ENCODE measurements at regions not wholly inside any gene's neighbourhood (a gene's known extent, or its start where the extent isn't known, plus 50 kb on each side); places are given as distances from the start of the nearest gene placed in this dataset.

DNA sequence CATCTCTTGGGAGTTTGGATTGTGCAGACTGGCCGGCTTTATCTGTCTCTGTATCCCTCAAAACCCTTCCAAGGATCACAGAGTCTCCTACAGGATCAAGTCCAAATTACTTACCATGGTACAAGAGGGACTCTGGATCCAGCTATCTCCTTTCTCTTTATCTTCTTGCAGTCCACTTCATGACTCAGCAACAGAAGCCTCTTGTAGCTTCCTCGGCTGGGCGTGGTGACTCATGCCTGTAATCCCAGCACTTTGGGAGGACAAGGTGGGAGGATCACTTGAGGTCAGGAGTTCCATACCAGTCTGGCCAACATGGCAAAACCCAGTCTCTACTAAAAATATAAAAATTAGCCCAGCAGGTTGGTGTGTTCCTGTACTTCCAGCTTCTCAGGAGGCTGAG lies 189.7 kb downstream of the BCAT1 start:
- peak; percentile 48 for DNase-seq (ENCODE audit: low read depth)

DNA sequence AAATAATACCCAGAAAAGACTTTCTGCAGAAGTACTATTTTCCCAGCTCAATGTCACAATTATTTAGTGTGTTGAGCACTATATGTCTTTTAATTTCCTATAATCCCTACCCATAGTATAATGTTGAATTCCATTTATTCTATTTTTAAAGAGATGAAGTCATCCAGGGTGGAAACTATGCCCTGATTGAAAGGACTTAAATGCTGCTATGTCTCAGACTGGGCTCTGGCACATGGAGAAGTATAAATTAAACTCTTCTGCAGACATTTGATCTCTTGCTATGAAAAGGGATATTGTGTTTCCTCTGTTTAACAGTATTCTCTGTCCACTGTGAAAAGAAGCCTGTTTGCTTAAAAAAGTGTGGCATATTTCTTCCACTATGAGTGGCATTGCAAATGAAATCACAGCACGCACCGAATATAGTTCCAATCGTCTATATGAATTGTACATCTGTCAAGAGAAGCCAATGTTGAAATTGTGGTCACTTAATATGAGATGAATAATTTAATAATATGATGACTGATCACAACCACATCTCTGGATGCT lies 192.3 kb downstream of the BCAT1 start:
- DNase-seq (ENCODE audit: low read depth), result no peak

DNA sequence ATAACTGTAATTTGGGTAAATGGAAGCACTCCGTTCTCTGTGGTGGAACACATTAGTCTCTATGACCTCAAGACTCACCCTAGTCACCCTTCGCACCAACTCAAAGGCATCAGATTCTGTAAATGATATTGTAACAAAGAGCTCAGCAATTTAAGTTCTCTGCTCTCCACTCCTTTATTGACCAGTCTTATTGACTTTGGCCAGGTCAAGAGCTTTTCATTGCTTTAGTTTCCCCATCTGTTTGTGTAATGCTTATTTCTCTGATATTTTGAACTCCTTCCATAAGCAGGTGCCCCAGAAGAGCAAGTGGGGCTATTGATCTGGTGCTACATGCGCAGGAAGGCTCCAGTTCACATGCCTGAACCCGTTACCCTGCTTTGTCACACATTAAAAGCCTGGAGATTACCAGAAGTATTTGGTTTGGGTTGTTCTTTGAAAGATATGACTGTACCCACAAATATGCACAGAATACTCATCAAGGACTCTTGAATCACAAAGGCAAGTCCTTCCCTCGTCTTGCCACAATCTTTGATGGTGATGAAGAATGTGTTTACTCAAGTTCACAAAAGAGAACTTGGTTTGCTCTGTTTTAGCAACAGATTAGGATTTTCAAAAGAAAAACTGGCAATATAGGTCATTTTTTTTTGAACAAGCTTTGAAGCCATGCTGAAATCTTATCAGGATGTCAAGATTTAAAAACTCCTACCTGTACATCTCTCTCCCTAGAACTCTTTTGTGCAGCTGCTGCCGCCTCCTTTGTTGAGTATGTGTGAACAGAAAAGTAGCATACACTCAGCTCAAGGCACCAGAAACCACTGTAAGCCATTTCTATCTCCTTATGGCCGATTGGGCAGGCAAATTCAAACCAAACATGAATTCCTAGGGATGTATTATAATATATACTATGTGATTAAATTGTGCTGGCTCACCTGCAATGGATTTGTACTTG lies 193.9 kb downstream of the BCAT1 start:
- peak; percentile 85 for DNase-seq (ENCODE audit: low read depth)

DNA sequence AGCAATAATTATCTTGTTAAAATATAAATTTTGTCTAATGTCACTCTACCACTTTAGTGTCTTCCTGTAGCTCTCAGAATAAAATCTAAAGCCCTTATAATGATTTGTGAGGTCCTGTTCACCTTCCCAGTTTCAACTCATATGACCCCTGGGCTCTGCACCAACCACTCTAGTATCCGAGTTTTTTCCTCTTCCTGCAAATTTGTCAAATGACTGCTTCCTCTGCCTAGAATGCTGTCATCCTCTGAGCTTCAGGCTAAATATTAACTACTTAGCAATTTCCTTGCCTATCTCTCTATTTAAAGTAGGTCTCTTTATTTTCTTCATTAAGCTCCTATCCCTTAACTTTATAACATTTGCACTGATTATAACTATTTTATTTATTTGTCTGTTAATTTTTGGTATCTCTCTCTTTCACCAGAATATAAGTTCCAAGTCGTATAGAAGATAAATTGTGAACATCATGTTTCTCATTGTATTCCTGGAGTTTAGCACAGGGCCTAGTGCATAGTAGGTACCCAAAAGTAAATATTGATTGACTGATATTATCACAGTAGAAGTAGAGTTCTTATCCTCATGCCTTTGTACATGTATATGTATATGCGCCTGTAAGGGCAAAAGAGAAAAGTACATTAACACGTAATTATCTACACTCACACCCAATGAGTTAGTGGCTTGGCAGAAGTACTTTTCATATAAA lies 196.0 kb downstream of the BCAT1 start:
- no peak for DNase-seq (ENCODE audit: low read depth)

DNA sequence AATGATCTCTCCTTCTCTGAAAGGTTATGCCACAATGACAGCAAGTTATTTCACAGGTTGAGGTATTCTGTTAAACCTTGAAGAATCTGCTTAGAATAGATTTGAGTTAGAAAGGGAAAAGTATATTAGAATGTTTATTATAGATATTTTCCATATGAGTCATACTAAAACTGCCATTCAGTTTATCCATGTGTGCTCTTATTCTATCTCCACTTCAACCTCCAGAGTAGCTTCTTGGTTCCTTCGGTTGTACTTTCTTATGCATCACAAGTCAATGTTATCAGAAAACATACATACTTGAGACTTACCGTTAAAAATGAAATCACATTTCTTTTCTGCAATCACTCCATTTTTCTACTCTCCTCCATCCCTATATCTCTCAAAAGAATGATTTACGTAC lies 197.7 kb downstream of the BCAT1 start:
- no peak for DNase-seq (ENCODE audit: low read depth)

DNA sequence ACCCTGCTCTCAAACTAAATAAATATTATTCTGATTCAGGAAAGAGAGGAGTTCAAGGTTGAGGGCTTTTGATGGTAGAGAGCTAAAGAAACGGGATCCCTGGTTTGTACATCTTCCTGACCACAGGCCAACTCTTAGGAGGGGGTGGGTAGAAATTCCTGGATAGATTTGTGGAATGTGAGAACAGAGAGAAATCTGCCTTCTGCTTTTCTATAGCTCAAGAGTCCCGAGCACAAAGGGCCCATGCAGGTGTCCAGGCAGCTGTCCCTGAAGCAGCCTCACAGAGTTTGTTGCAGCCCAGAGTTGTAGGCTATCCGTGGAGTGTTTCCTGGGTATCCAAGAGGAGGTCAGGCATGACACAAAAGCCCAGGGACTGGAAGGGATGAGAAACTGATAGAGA lies 198.6 kb downstream of the BCAT1 start:
- no peak for DNase-seq (ENCODE audit: low read depth)

DNA sequence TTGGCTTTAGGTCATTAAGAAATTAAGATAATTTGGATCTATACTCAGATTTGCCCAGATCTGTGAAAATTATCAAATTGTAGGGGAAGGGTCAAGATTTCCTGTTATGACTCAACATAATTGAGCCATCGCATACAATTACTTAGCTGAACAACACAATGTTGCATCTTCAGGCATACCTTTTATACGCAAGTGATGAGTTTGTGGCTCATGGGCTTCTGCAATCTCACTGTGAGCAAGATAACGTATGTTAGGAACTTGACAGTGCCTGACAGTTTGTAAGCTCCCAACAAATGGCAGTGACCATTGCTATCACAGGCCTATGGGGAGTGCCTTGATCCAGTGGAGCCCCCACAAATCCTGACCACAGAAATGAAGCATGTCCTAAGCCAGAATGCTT lies 199.7 kb downstream of the BCAT1 start:
- DNase-seq (ENCODE audit: low read depth), result no peak

DNA sequence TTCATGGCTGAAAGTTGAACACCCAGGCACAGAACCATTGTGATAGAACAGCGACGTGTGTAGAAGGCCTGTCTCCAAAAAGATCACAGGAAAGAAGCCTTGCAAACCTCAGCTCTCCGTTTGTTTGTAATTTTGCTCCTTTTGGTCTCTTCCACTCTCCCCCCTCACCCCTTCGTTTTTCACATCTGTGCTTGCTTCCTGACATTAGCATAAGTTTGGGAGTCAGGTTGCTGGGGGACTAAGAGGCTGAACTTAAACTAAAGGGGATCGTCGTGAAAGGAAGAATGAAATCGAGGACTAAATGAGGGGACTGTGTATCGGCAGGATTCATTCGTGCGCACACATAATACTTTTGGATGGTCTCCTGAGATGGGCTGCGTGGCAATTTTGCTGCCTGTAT lies 200.6 kb downstream of the BCAT1 start:
- no peak for DNase-seq (ENCODE audit: low read depth)

DNA sequence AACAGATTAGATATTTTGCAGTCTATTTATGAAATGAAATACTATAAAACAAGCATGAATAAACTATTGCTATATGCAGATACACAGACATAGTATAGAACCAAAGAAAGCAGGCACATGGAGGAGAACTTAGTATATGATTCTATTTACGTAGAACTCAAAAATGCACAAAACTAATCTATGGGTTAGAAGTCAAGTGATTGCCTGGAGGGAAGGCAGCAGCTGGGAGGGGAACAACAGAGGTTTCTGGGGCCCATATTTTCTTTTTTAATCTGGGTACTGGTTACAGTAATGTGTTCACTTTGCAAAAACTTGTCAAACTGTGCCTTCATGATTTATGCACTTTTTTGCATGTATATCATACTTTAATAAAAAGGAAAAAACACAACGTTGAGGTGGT lies 202.0 kb downstream of the BCAT1 start:
- no peak for DNase-seq (ENCODE audit: low read depth)

DNA sequence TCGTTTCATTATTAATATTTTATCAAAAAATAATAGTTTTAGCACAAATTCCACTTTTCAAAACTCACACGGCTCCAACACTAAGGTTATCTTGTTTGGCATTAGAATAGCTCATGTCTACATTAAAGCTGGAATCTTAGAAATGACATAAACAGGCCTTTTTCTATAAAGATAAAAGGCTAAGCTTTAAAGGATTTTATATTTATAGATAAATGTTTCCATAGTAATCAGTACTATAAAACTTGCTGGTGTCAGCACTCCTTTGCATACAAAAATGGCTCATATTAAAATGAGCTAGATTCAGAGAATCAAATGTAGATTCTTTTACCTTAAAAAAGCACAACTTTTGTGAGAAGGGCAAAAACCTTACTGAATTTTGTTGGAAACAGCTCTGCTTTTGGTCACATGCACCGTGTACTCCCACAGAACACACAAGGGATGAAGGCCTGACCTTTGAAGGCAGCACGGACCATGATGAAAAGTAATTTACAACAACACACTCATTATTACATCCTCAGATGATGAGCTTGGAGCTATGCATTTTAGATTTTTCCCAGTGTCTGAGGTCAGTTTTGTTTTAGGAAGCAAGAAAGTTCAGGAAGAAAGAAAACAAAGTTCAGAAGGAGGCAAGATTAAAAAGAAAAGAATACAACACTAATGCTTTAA lies 202.8 kb downstream of the BCAT1 start:
- no peak for DNase-seq (ENCODE audit: low read depth)

DNA sequence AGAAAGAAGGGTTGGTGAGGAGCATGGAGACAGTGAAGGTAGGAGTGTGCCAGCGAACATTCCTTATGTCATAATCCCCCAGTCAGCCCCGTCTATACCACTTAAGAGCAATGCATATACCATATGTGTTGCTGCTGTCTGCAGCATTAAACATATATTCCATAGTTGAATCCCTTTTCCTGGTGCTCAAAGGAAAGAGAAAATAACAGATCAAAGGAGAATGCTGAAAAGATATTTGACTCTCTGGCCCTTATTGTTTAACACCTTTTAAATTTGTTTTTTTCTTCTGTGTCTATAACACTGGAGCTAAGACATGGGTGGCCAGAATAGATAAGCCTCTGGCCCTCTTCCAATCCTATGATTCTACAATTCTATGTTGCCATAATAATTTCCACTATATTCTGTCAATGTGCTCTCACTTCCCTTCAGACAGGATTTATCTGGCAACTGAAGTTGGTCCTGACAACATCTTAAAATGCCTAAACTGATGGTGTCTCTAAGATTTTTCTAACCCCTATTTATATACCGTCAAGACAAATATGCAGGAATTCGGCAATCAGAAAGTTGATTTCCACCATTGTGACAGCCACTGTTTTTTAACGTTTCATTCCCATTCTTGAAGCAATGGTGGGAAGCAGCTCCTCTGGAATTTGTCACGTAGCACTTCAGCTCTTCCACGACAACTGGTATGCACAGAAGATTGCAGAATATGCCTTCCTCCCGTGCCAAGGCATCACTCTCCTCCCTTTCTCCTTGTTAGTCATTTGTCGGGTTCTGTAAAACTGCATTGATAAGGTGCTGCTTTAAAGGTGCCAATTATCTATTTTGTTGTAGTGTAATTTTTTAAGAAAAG lies 204.7 kb downstream of the BCAT1 start:
- DNase-seq (ENCODE audit: low read depth), result no peak

DNA sequence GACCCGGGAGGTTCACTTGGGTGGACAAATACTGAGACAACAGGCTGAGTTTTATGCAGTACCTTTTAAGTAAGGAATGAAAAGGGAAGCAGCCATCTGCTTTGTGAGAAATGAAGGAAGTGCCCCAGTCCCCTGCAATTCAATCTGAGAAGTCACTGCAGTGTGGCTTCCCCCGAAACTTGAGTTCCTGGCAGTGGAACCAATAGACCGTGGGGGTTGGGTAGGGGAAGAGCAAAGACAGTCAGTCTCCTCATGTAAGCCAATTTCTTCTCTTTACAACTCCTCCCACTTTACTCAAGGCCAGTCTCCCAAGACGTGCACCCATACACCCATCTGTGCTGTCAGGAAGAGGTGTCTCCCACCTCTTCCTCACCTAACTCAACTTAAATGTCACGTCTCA lies 206.5 kb downstream of the BCAT1 start:
- DNase-seq (ENCODE audit: low read depth), result no peak

DNA sequence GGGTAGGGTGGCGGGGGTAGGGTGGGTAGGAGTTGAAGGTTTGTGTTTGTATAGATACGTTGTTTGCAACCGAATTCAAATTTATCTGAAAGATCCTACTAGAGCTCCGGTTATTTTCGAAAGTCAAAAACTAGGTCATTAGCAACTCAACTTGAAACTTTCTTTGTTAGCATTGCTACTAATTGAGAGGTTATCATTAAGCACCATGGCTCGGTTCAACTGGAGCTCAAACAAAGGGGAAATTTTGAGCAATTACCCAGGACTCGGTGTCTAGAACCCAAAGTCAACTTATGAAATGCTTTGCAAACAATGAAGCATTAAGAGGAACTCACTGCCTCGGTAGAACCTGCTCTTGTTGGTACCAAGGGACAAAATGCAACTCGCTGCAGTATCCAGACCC lies 207.7 kb downstream of the BCAT1 start:
- no peak for DNase-seq (ENCODE audit: low read depth)

DNA sequence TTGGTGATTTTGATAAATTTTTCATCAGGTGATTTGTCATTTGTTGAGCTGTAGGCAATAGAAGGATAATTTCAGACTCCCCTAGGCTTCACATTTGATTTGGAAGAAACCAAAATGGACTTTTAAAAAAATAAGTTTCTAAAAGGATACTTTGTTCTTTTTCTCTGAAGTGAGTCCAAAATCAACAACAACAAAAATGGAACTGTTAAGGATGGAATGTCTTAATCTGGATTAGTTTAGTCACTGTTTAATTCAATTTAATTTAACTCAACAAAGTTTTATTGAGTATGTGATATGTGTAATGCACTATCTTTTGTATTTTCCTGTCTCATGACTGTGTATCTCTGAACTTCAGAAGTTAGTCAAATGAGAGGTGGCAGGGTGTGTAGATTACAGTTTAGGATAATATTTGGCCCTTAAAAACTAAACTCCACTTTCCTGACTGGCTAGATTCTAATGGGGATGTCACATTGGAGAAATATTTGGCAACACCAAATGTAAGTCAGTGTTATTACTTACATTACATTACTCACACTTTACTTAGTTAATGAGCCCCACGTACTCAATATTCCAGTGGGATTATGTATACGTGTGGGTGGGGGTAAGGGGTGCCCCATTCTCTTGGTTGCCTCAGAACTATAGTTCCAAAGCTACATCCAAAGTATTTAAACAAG lies 209.7 kb downstream of the BCAT1 start:
- DNase-seq (ENCODE audit: low read depth), result no peak

DNA sequence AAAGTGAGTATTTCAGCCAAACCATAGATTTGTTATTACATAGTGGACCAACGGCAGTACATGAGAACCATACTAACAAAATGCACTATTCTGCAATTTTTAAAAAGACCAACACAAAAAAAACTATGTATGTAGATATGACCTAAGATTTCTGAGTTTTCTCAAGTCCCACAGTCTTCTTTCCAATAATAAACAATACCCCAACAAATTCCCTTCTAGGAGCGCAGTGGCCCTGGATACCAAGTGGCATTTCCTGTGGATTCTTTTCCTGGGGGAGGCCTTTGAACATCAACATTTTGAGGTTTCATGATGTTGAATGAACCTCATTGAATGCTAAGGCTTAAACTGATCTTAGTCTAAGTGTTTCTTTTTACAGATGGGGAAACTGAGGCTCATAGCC lies 210.5 kb downstream of the BCAT1 start:
- DNase-seq (ENCODE audit: low read depth), result no peak

DNA sequence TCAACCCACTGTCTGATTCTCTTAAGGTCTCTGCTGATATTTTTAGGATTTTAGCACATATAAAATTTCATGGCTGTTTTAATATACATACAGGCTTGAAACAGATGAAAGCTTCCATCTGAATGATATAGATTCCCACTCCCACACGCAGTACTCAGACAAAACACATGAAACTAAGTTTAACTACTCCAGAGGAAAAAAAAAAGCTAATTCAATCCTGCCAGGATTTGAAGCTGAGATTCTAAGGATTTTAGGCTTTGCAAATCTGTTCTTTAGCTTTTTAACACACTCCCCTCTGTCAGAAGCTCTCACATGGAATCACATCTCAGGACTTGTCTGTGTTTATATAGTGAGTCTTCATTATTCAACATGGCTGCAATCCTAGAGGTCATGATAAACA lies 217.3 kb downstream of the BCAT1 start:
- no peak for DNase-seq (ENCODE audit: low read depth)

DNA sequence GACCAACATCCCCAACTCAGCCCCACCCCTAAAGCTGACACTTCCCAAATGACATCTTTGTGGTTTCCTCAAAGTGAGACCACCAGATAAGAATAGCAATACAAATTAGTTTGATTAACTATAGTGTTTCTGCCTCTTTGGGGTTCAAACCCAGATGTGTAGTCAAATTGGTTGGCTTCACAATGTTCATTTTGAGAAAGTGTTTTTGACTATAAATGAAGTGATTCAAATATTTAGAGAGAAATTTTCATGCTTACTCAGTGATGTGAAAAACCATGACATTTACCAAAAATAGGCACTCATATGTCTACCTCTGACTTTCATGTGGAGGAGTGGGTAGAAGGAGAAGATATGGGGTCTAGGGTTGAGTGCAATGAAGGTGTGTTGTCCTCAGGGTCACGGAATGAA lies 218.4 kb downstream of the BCAT1 start:
- no peak for DNase-seq (ENCODE audit: low read depth)

DNA sequence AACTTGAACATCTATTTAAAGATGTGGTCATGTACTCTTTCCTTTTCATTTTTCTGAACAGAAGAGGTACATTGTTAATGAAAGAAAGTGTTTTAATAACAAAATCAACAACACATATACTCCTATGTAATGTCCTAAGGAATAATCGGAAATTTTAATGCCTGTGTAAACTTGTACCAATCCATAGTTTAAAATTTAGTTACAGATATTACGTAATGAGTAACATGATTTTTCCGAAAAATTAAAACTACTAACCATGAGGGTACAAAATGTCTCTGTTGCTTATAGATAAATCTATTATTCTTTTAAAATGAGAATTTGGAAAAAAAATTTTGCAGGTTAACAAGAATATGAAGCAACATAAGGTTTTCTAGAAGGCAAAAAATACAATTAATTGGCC lies 220.1 kb downstream of the BCAT1 start:
- DNase-seq (ENCODE audit: low read depth), result no peak

DNA sequence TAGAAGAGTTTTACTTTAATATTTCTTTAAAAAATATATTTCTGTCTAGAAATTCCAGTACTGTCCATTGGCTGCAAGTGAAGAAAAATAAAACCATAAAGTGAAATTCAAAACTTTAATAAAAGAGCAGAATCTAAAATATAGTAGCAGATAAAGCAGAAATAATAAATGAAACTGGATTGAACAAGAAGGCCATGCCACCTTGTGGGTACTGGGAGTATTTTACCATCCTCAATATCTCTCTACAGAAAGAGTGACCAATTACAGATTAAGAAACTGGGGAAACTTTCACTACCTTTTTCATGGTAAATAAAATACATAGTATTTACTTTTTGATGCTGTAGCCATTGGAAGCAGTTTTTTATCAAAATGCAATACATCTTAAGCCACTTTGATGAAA lies 220.5 kb downstream of the BCAT1 start:
- DNase-seq (ENCODE audit: low read depth), result no peak

DNA sequence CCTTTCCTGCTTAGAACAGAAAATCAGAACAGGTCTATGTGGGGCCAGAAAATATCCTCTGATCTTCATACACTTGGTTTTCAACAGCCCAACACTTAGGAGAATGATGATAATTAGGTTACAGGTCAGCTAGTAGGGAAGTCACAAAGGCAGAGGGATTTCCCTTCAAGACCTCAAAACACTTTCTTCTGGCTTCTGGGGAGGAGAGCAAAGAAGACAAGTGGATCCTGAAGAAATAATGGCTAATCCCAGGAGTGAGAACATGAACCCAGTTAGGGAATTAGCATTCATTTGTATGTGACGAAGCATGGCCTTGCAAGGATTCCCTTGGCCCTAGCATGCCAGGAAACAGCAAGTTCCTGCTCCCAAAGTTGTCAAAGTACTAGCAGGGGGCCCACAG lies 223.3 kb downstream of the BCAT1 start:
- DNase-seq (ENCODE audit: low read depth), result no peak

DNA sequence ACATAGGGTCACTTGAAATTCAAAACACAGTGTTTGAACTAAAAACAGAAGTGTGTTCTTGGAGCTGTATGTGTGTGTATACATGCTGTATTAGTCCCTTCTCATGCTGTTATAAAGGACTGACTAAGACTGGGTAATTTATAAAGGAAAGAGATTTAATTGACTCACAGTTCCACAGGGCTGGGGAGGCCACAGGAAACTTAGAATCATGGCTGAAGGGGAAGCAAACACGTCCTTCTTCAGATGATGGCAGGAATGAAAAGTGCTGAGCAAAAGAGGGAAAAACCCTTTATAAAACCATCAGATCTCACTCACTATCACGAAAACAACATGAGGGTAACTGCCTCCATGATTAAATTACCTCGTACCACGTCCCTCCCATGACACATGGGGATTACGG lies 224.1 kb downstream of the BCAT1 start:
- DNase-seq (ENCODE audit: low read depth), result no peak
